ENCODE measurements at regions not wholly inside any gene's neighbourhood (a gene's known extent, or its start where the extent isn't known, plus 50 kb on each side); places are given as distances from the start of the nearest gene placed in this dataset.
"Not testable (repeated sequence)": the region's sequence is repeated elsewhere in the genome, so short reads cannot be mapped to it uniquely, and the experiment has no call there.

- H3K9me3 ChIP-seq (ENCODE audit: low read length); BruUV-seq (replicated peaks); H3K27ac ChIP-seq (ENCODE audit: low read depth, low read length, poor library complexity, severe bottlenecking); H3K4me1 ChIP-seq (ENCODE audit: insufficient read depth, low read length, poor library complexity, severe bottlenecking); DNase-seq (ENCODE audit: low spot score); H2AFZ ChIP-seq (ENCODE audit: low read length); H3K9me2 ChIP-seq (ENCODE audit: insufficient read depth, low read length); H3K36me3 ChIP-seq (ENCODE audit: insufficient read depth, low read length); CTCF ChIA-PET (ENCODE audit: unreplicated experiment); POLR2A ChIA-PET; intact Hi-C loops (cut with micrococcal nuclease; ENCODE audit: unreplicated experiment); H4K20me1 ChIP-seq (ENCODE audit: insufficient read depth, low read length); H3K79me2 ChIP-seq (ENCODE audit: insufficient read depth, low read depth, low read length); H3K4me2 ChIP-seq (ENCODE audit: low read length); H3K4me3 ChIP-seq (ENCODE audit: low read depth, low read length, poor library complexity, severe bottlenecking): not testable (repeated sequence)
Observed at GRCh38 chr1:149157409-149157808, 54.1 kb upstream of the NBPF9 start.

GRCh38 chr1:149158308-149158707 lies 55.0 kb upstream of the NBPF9 start:
- CTCF ChIA-PET (ENCODE audit: unreplicated experiment); POLR2A ChIA-PET; H3K36me3 ChIP-seq (ENCODE audit: insufficient read depth, low read length); H3K4me2 ChIP-seq (ENCODE audit: low read length); BruUV-seq (replicated peaks); H3K4me1 ChIP-seq (ENCODE audit: insufficient read depth, low read length, poor library complexity, severe bottlenecking); H3K27ac ChIP-seq (ENCODE audit: low read depth, low read length, poor library complexity, severe bottlenecking); H3K9me2 ChIP-seq (ENCODE audit: insufficient read depth, low read length); H2AFZ ChIP-seq (ENCODE audit: low read length); H3K9me3 ChIP-seq (ENCODE audit: low read length); H3K4me3 ChIP-seq (ENCODE audit: low read depth, low read length, poor library complexity, severe bottlenecking); H3K79me2 ChIP-seq (ENCODE audit: insufficient read depth, low read depth, low read length); DNase-seq (ENCODE audit: low spot score); H4K20me1 ChIP-seq (ENCODE audit: insufficient read depth, low read length); intact Hi-C loops (cut with micrococcal nuclease; ENCODE audit: unreplicated experiment): not testable (repeated sequence)

GRCh38 chr1:149163063-149163444 lies 59.7 kb upstream of the NBPF9 start:
- H3K79me2 ChIP-seq (ENCODE audit: insufficient read depth, low read depth, low read length); H3K4me3 ChIP-seq (ENCODE audit: low read depth, low read length, poor library complexity, severe bottlenecking); H3K4me2 ChIP-seq (ENCODE audit: low read length); DNase-seq (ENCODE audit: low spot score); CTCF ChIA-PET (ENCODE audit: unreplicated experiment); H3K9me2 ChIP-seq (ENCODE audit: insufficient read depth, low read length); intact Hi-C loops (cut with micrococcal nuclease; ENCODE audit: unreplicated experiment); H3K4me1 ChIP-seq (ENCODE audit: insufficient read depth, low read length, poor library complexity, severe bottlenecking); H3K9me3 ChIP-seq (ENCODE audit: low read length); H3K36me3 ChIP-seq (ENCODE audit: insufficient read depth, low read length); POLR2A ChIA-PET; BruUV-seq (replicated peaks); H2AFZ ChIP-seq (ENCODE audit: low read length); H3K27ac ChIP-seq (ENCODE audit: low read depth, low read length, poor library complexity, severe bottlenecking); H4K20me1 ChIP-seq (ENCODE audit: insufficient read depth, low read length): not testable (repeated sequence)

GRCh38 chr1:149174765-149175164 lies 71.4 kb upstream of the NBPF9 start:
- H3K4me2 ChIP-seq (ENCODE audit: low read length); H3K27ac ChIP-seq (ENCODE audit: low read depth, low read length, poor library complexity, severe bottlenecking); POLR2A ChIA-PET; DNase-seq (ENCODE audit: low spot score); H2AFZ ChIP-seq (ENCODE audit: low read length); H3K36me3 ChIP-seq (ENCODE audit: insufficient read depth, low read length); intact Hi-C loops (cut with micrococcal nuclease; ENCODE audit: unreplicated experiment); H3K9me2 ChIP-seq (ENCODE audit: insufficient read depth, low read length); BruUV-seq (replicated peaks); H3K9me3 ChIP-seq (ENCODE audit: low read length); H4K20me1 ChIP-seq (ENCODE audit: insufficient read depth, low read length); H3K79me2 ChIP-seq (ENCODE audit: insufficient read depth, low read depth, low read length); H3K4me1 ChIP-seq (ENCODE audit: insufficient read depth, low read length, poor library complexity, severe bottlenecking); H3K4me3 ChIP-seq (ENCODE audit: low read depth, low read length, poor library complexity, severe bottlenecking); CTCF ChIA-PET (ENCODE audit: unreplicated experiment): not testable (repeated sequence)

GRCh38 chr1:149175812-149176211 lies 72.5 kb upstream of the NBPF9 start:
- H3K9me2 ChIP-seq (ENCODE audit: insufficient read depth, low read length); H4K20me1 ChIP-seq (ENCODE audit: insufficient read depth, low read length); POLR2A ChIA-PET; H2AFZ ChIP-seq (ENCODE audit: low read length); intact Hi-C loops (cut with micrococcal nuclease; ENCODE audit: unreplicated experiment); CTCF ChIA-PET (ENCODE audit: unreplicated experiment); H3K36me3 ChIP-seq (ENCODE audit: insufficient read depth, low read length); H3K4me2 ChIP-seq (ENCODE audit: low read length); H3K4me1 ChIP-seq (ENCODE audit: insufficient read depth, low read length, poor library complexity, severe bottlenecking); H3K79me2 ChIP-seq (ENCODE audit: insufficient read depth, low read depth, low read length); BruUV-seq (replicated peaks); DNase-seq (ENCODE audit: low spot score); H3K27ac ChIP-seq (ENCODE audit: low read depth, low read length, poor library complexity, severe bottlenecking); H3K9me3 ChIP-seq (ENCODE audit: low read length): not testable (repeated sequence)
- peak overlapping the region; percentile 52 for H3K4me3 ChIP-seq (ENCODE audit: low read depth, low read length, poor library complexity, severe bottlenecking)

- H3K9me2 ChIP-seq (ENCODE audit: insufficient read depth, low read length); H3K4me1 ChIP-seq (ENCODE audit: insufficient read depth, low read length, poor library complexity, severe bottlenecking); POLR2A ChIA-PET; H3K79me2 ChIP-seq (ENCODE audit: insufficient read depth, low read depth, low read length); CTCF ChIA-PET (ENCODE audit: unreplicated experiment); H3K9me3 ChIP-seq (ENCODE audit: low read length); H3K36me3 ChIP-seq (ENCODE audit: insufficient read depth, low read length); H4K20me1 ChIP-seq (ENCODE audit: insufficient read depth, low read length); H2AFZ ChIP-seq (ENCODE audit: low read length); intact Hi-C loops (cut with micrococcal nuclease; ENCODE audit: unreplicated experiment): not testable (repeated sequence)
- peak overlapping the region; percentile 68 for H3K4me3 ChIP-seq (ENCODE audit: low read depth, low read length, poor library complexity, severe bottlenecking)
- DNase-seq (ENCODE audit: low spot score), result peak; percentile 65
- H3K4me2 ChIP-seq (ENCODE audit: low read length), result peak overlapping the region; percentile 46; the same call in 1 of the 2 replicates
- H3K27ac ChIP-seq (ENCODE audit: low read depth, low read length, poor library complexity, severe bottlenecking), result peak overlapping the region; percentile 79
- BruUV-seq (replicated peaks), result TSS peak; percentile 81
Observed at GRCh38 chr1:149176453-149177316, 73.3 kb upstream of the NBPF9 start.
